ENCODE measurements at regions not wholly inside any gene's neighbourhood (a gene's known extent, or its start where the extent isn't known, plus 50 kb on each side); places are given as distances from the start of the nearest gene placed in this dataset.

- Mint-ChIP-seq H3K36me3 (ENCODE audit: low read depth) (no peaks in the 10 kb centered on the region), H3K27ac (no peak overlapping the region), H3K27me3 (no peaks in the 10 kb centered on the region), H3K4me1 (ENCODE audit: low read depth) (no peaks in the 10 kb centered on the region), H3K9me3 (peaks cover 12% of the 10 kb centered on the region), H3K4me3 (no peak overlapping the region)
Observed at GRCh38 chr2:185188656-185189055, 549.9 kb upstream of the FSIP2 start.

- H3K9me3 Mint-ChIP-seq: no peaks in the 10 kb centered on the region
- no peak overlapping the region for H3K4me3 Mint-ChIP-seq
- H3K27ac Mint-ChIP-seq: no peak overlapping the region
- H3K27me3 Mint-ChIP-seq: no peaks in the 10 kb centered on the region
- no peaks in the 10 kb centered on the region for H3K36me3 Mint-ChIP-seq (ENCODE audit: low read depth)
- no peaks in the 10 kb centered on the region for H3K4me1 Mint-ChIP-seq (ENCODE audit: low read depth)
Observed at GRCh38 chr2:185201063-185201462, 537.5 kb upstream of the FSIP2 start.

GRCh38 chr2:185202381-185202780 lies 536.2 kb upstream of the FSIP2 start:
- no peaks in the 10 kb centered on the region for H3K9me3 Mint-ChIP-seq
- no peaks in the 10 kb centered on the region for H3K36me3 Mint-ChIP-seq (ENCODE audit: low read depth)
- H3K27ac Mint-ChIP-seq: no peak overlapping the region
- H3K27me3 Mint-ChIP-seq: no peaks in the 10 kb centered on the region
- no peaks in the 10 kb centered on the region for H3K4me1 Mint-ChIP-seq (ENCODE audit: low read depth)
- no peak overlapping the region for H3K4me3 Mint-ChIP-seq

DNA sequence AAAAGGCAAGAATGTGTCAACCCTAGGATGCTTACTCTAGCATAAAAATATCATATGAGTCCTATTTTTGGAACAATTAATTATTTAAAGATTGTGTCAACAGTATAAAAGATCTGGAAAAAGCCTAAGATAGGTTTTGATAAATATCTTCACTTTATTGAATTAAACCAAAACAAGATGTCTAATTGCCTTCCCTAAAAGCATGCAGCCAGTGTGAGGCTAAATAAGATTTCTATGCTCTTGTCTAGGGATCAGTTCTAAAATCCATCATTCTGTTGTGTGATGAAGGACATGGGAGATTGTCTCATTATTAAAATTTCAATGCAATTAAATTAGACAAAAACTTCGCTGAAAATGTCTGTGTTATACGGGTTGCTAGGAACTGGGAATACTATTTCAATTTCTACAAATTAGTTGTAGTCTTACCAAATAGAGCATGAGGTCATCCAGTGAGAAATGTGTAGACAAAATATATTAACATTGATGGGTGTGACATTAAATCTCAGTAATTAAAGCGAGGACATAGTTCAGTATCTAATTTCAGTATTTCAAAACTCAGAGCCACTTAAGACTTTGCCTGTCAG lies 535.6 kb upstream of the FSIP2 start:
- H3K36me3 Mint-ChIP-seq (ENCODE audit: low read depth): no peaks in the 10 kb centered on the region
- no peaks in the 10 kb centered on the region for H3K9me3 Mint-ChIP-seq
- no peaks in the 10 kb centered on the region for H3K27me3 Mint-ChIP-seq
- H3K27ac Mint-ChIP-seq: no peak overlapping the region
- H3K4me1 Mint-ChIP-seq (ENCODE audit: low read depth): no peaks in the 10 kb centered on the region
- no peak overlapping the region for H3K4me3 Mint-ChIP-seq

DNA sequence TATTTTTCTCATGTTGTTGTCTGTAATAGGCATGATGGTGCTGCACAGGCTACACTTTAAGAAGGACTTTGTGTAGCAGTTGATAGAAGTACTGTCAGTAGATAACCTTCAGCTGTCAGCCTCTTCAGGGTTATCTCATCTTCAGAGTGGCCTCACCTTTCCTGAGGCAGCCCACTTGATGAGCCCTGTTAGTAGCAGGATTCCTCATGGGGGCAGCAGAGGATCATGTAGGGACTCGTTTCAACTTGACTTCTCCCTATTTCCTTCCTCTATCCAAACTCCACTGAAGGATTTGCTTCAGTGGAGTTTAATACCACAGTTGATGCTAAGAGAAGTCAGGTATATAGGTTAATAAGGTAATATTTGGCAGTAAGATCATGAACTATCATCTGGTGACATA lies 530.3 kb upstream of the FSIP2 start:
- no peaks in the 10 kb centered on the region for H3K36me3 Mint-ChIP-seq (ENCODE audit: low read depth)
- no peak overlapping the region for H3K4me3 Mint-ChIP-seq
- H3K4me1 Mint-ChIP-seq (ENCODE audit: low read depth): no peaks in the 10 kb centered on the region
- no peaks in the 10 kb centered on the region for H3K9me3 Mint-ChIP-seq
- H3K27me3 Mint-ChIP-seq: no peaks in the 10 kb centered on the region
- no peak overlapping the region for H3K27ac Mint-ChIP-seq

GRCh38 chr2:185215497-185215896 lies 523.1 kb upstream of the FSIP2 start:
- H3K9me3 Mint-ChIP-seq: no peaks in the 10 kb centered on the region
- no peaks in the 10 kb centered on the region for H3K36me3 Mint-ChIP-seq (ENCODE audit: low read depth)
- H3K4me3 Mint-ChIP-seq: no peak overlapping the region
- H3K27ac Mint-ChIP-seq: no peak overlapping the region
- no peaks in the 10 kb centered on the region for H3K4me1 Mint-ChIP-seq (ENCODE audit: low read depth)
- H3K27me3 Mint-ChIP-seq: no peaks in the 10 kb centered on the region

DNA sequence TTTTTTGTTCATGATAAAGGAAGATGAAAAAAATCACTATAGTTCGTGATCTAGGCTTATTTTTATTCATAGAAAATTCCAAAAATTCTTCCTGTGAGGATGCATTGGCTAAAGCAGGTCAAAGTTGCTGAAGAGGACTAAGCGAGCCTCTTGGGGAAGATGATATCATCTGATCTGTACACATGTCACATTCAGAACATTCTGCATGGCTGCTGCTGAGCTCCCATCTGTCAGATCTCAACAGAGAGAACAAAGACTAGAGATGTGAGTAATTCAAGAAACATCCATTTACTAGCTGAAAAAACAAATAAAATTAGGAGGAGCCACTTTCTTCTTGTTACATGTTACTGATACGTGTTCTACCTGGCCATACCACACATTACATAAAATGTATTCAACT lies 518.6 kb upstream of the FSIP2 start:
- Mint-ChIP-seq H3K4me1 (ENCODE audit: low read depth) (no peaks in the 10 kb centered on the region), H3K27me3 (no peaks in the 10 kb centered on the region), H3K27ac (no peak overlapping the region)

DNA sequence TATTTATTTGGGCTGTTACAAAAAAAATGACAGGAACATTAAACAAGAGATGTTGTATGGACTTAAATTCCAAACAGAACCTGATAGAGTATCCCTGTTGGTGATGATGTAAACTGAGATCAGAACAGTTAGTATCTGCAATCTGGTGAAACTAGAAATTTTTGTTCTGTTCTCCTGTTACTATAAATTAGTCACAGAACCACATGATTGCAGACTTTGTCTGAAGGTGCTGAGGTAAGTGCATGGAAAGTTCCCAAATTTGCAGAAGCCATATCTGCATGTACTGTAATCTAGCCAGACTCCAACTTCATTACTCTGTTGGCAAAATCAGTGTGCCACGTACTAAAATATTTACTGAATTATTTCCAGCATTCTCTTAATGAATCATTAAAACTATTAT lies 516.3 kb upstream of the FSIP2 start:
- Mint-ChIP-seq H3K27me3 (no peaks in the 10 kb centered on the region), H3K4me3 (no peak overlapping the region), H3K4me1 (ENCODE audit: low read depth) (no peaks in the 10 kb centered on the region), H3K27ac (no peak overlapping the region), H3K36me3 (ENCODE audit: low read depth) (no peaks in the 10 kb centered on the region), H3K9me3 (peaks cover 5% of the 10 kb centered on the region)

More for the DNA sequence above, 518.6 kb upstream of the FSIP2 start:
- peaks cover 5% of the 10 kb centered on the region for H3K9me3 Mint-ChIP-seq
- H3K4me3 Mint-ChIP-seq: no peak overlapping the region
- H3K36me3 Mint-ChIP-seq (ENCODE audit: low read depth): no peaks in the 10 kb centered on the region

- no peaks in the 10 kb centered on the region for H3K4me1 Mint-ChIP-seq (ENCODE audit: low read depth)
- peaks cover 5% of the 10 kb centered on the region for H3K9me3 Mint-ChIP-seq
- H3K27ac Mint-ChIP-seq: no peak overlapping the region
Observed at GRCh38 chr2:185227391-185227790, 511.2 kb upstream of the FSIP2 start.

GRCh38 chr2:185239491-185239890 lies 499.1 kb upstream of the FSIP2 start:
- Mint-ChIP-seq H3K27ac (no peak overlapping the region), H3K4me1 (ENCODE audit: low read depth) (no peaks in the 10 kb centered on the region), H3K27me3 (no peaks in the 10 kb centered on the region), H3K36me3 (ENCODE audit: low read depth) (no peaks in the 10 kb centered on the region), H3K9me3 (peaks cover 6% of the 10 kb centered on the region), H3K4me3 (no peak overlapping the region)

More at GRCh38 chr2:185227391-185227790, 511.2 kb upstream of the FSIP2 start:
- Mint-ChIP-seq H3K36me3 (ENCODE audit: low read depth) (no peaks in the 10 kb centered on the region), H3K4me3 (no peak overlapping the region), H3K27me3 (no peaks in the 10 kb centered on the region)

GRCh38 chr2:185240796-185241195 lies 497.8 kb upstream of the FSIP2 start:
- no peak overlapping the region for H3K27ac Mint-ChIP-seq
- peaks cover 10% of the 10 kb centered on the region for H3K9me3 Mint-ChIP-seq
- no peaks in the 10 kb centered on the region for H3K27me3 Mint-ChIP-seq
- H3K36me3 Mint-ChIP-seq (ENCODE audit: low read depth): no peaks in the 10 kb centered on the region
- no peaks in the 10 kb centered on the region for H3K4me1 Mint-ChIP-seq (ENCODE audit: low read depth)
- H3K4me3 Mint-ChIP-seq: no peak overlapping the region

DNA sequence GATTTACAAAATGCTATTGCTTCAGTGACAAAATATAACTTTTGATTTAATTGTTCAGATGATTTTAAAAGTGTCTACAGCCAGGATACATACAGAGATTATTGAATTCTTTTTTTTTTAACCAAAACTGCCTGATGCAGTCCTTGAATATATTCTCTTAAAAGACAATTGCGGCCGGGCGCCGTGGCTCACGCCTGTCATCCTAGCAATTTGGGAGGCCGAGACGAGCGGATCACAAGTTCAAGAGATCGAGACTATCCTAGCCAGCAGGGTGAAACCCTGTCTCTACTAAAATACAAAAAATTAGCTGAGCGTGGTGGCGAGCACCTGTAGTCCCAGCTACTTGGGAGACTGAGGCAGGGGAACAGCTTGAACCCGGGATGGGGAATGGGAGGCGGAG lies 497.0 kb upstream of the FSIP2 start:
- Mint-ChIP-seq H3K4me1 (ENCODE audit: low read depth) (no peaks in the 10 kb centered on the region), H3K27ac (no peak overlapping the region), H3K27me3 (no peaks in the 10 kb centered on the region), H3K36me3 (ENCODE audit: low read depth) (no peaks in the 10 kb centered on the region), H3K4me3 (no peak overlapping the region), H3K9me3 (peaks cover 10% of the 10 kb centered on the region)

- Mint-ChIP-seq H3K36me3 (ENCODE audit: low read depth) (no peaks in the 10 kb centered on the region), H3K9me3 (peaks cover 10% of the 10 kb centered on the region), H3K27me3 (no peaks in the 10 kb centered on the region), H3K4me1 (ENCODE audit: low read depth) (no peaks in the 10 kb centered on the region), H3K4me3 (no peak overlapping the region), H3K27ac (no peak overlapping the region)
Observed at GRCh38 chr2:185242462-185242861, 496.1 kb upstream of the FSIP2 start.

GRCh38 chr2:185245216-185245615 lies 493.4 kb upstream of the FSIP2 start:
- Mint-ChIP-seq H3K27me3 (no peaks in the 10 kb centered on the region), H3K27ac (no peak overlapping the region), H3K9me3 (peaks cover 4% of the 10 kb centered on the region), H3K4me1 (ENCODE audit: low read depth) (no peaks in the 10 kb centered on the region), H3K36me3 (ENCODE audit: low read depth) (no peaks in the 10 kb centered on the region), H3K4me3 (no peak overlapping the region)

DNA sequence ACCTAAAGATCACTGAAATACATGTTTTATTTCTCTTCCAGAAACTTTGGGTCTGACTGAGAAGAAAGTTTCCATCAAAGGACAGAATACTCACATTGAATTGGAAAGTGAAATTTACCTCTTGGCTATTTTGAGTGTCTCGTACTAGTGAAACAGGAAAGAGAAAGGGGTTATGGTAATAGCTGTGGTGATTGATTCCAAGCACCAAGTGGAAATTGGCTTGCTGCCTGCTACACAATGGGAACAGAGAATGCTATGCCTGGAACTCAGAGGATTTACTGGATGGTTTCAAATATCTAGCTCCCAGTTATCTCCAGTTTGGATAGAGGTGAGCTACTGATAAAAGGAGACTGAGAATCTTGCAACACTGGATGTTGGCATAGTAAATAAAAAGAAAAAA lies 492.8 kb upstream of the FSIP2 start:
- Mint-ChIP-seq H3K27me3 (no peaks in the 10 kb centered on the region), H3K4me3 (no peak overlapping the region), H3K27ac (no peak overlapping the region), H3K36me3 (ENCODE audit: low read depth) (no peaks in the 10 kb centered on the region), H3K4me1 (ENCODE audit: low read depth) (no peaks in the 10 kb centered on the region), H3K9me3 (peaks cover 3% of the 10 kb centered on the region)

DNA sequence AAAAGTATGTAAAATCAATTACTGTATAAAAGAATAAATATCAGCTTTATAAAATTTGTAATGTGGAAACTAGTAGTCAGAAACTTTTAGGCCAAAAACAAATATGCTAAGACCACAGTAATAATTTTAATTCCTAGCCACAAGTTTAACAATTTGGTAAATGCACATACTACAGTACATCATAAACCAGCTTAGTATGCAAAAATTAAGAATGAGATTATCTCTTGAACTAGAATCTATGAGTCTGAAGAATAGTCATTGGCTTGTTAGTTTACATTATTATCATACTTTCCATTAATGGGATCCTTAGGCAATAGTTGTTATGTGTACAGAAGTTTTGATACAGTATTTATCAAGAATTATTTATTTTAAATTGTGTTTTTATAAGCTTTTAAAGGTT lies 491.9 kb upstream of the FSIP2 start:
- H3K36me3 Mint-ChIP-seq (ENCODE audit: low read depth): no peaks in the 10 kb centered on the region
- no peak overlapping the region for H3K4me3 Mint-ChIP-seq
- peaks cover 3% of the 10 kb centered on the region for H3K9me3 Mint-ChIP-seq
- H3K4me1 Mint-ChIP-seq (ENCODE audit: low read depth): no peaks in the 10 kb centered on the region
- H3K27me3 Mint-ChIP-seq: no peaks in the 10 kb centered on the region
- H3K27ac Mint-ChIP-seq: no peak overlapping the region

Data from stimulated activated naive CD8-positive, alpha-beta T cell treated with anti-CD3 and anti-CD28 coated beads, Interleukin-15, Interleukin-2, amounts not matched to agents 100 ng/mL and 50 ng/mL, for 24 hours (primary cell).